HepG2 (cell line): ENCODE measurements at regions not wholly inside any gene's neighbourhood (a gene's known extent, or its start where the extent isn't known, plus 50 kb on each side); places are given as distances from the start of the nearest gene placed in this dataset.
A peak's percentile ranks its signal among the peaks of the same experiment; 100 is the strongest.

Experiments
- ATAC-seq: fragments of 200-7000 bp; cut with Tn5 transposase; 3 replicates; pipeline ENCODE4 v1.9.1; 2020; ENCODE audit warnings: mild to moderate bottlenecking, moderate library complexity
- BruUV-seq: library from RNA; stranded (reverse); fragments of 400-500 nt; replicated peaks from 2 replicates; lab custom pipeline; 2021; lab: Mats Ljungman, UMichigan
- CTCF ChIA-PET: fragments of 300-600 bp; formaldehyde crosslinking; extraction: SDS; loops from one replicate; lab custom pipeline; 2021; ENCODE audit warnings: low total read pairs, inconsistent platforms, low intra/inter-chr PET ratio; lab: Yijun Ruan, JAX
- POLR2A ChIA-PET: fragments of 350-600 bp; sonication (Branson Sonifier 250); formaldehyde crosslinking; loops from one replicate; lab custom pipeline; 2020; ENCODE audit warnings: antibody characterized with exemption, inconsistent platforms; lab: Yijun Ruan, JAX
- DNase-seq: peaks from one replicate; pipeline ENCODE4 v3.0.0-alpha.2; 2015; ENCODE audit warnings: low spot score
- FAIRE-seq: peaks from 3 replicates; lab custom pipeline; 2011; peaks lifted over from hg19 to GRCh38; lab: Jason Lieb, UNC
- H2AFZ ChIP-seq: one replicate; pipeline ENCODE4 v1.6.1; 2011; ENCODE audit warnings: low read length, inconsistent platforms
- H3K27ac ChIP-seq: fragments of 300-600 bp; 3 replicates; pipeline ENCODE4 v1.8.0; 2011; ENCODE audit warnings: mixed run types, mild to moderate bottlenecking, mixed read lengths, low read length, inconsistent platforms; ENCODE audit not compliant: insufficient read depth; ENCODE audit errors: extremely low read length
- H3K27me3 ChIP-seq, 2 experiments: fragments of 200-600 bp in 1 of 2; 2 replicates in 1 of 2; 3 replicates in 1 of 2; pipeline versions ENCODE4 v1.6.0 to v1.8.0; 2011; ENCODE audit warnings: low read length in 2 of 2, mild to moderate bottlenecking in 2 of 2, moderate library complexity in 2 of 2, inconsistent platforms in 1 of 2; ENCODE audit not compliant: insufficient read depth in 2 of 2, control insufficient read depth in 1 of 2
- H3K36me3 ChIP-seq, 2 experiments: fragments of 200-600 bp in 1 of 2; replicated peaks in 1 of 2; 2 replicates in 1 of 2; 3 replicates in 1 of 2; pipeline versions ENCODE4 v1.5.1 to v1.8.0; 2011; ENCODE audit warnings: low read length in 2 of 2, inconsistent platforms in 1 of 2; ENCODE audit not compliant: insufficient read depth in 2 of 2, control insufficient read depth in 1 of 2
- H3K4me1 ChIP-seq: 2 replicates; pipeline ENCODE4 v1.5.1; 2012; ENCODE audit warnings: low read length, inconsistent platforms; ENCODE audit not compliant: insufficient read depth
- H3K4me2 ChIP-seq: 2 replicates; pipeline ENCODE4 v1.6.0; 2011; ENCODE audit warnings: low read depth, low read length, inconsistent platforms
- H3K4me3 ChIP-seq, 3 experiments: fragments of 200-600 bp in 1 of 3; sonication (generic), shearing (Covaris generic) in 1 of 3; replicated peaks in 1 of 3; 2 replicates each; pipeline ENCODE4 v1.5.1; 2011 to 2016; ENCODE audit warnings: low read length in 3 of 3, inconsistent platforms in 2 of 3, low read depth in 2 of 3, mild to moderate bottlenecking in 2 of 3, control low read depth in 1 of 3, mixed read lengths in 1 of 3; ENCODE audit not compliant: insufficient read depth in 1 of 3
- H3K79me2 ChIP-seq: one replicate; pipeline ENCODE4 v1.6.1; 2011; ENCODE audit warnings: low read length, inconsistent platforms; ENCODE audit not compliant: insufficient read depth
- H3K9ac ChIP-seq: 2 replicates; pipeline ENCODE4 v1.6.0; 2011; ENCODE audit warnings: mild to moderate bottlenecking, low read depth, low read length, inconsistent platforms; ENCODE audit not compliant: insufficient read depth
- H3K9me3 ChIP-seq: 2 replicates; pipeline ENCODE4 v1.5.1; 2012; ENCODE audit warnings: mild to moderate bottlenecking, low read length
- H4K20me1 ChIP-seq: 2 replicates; pipeline ENCODE4 v1.6.0; 2011; ENCODE audit warnings: inconsistent platforms, mild to moderate bottlenecking, low read length, moderate library complexity; ENCODE audit not compliant: insufficient read depth
- ATF3 ChIP-seq: sonication (generic); formaldehyde crosslinking; IDR thresholded peaks from 2 replicates; pipeline ENCODE4 v1.4.0; 2020; ENCODE audit warnings: missing genetic modification reagents
- ATF5 ChIP-seq: sonication (generic); formaldehyde crosslinking; IDR thresholded peaks from 2 replicates; pipeline ENCODE4 v1.4.0; 2020; ENCODE audit warnings: mild to moderate bottlenecking, low read depth, missing genetic modification reagents
- GMEB2 ChIP-seq: IDR thresholded peaks from 2 replicates; pipeline ENCODE4 v1.6.1; 2016; ENCODE audit warnings: missing biosample characterization, missing genetic modification reagents, low read depth
- ZNF292 ChIP-seq: sonication (generic); formaldehyde crosslinking; IDR thresholded peaks from 2 replicates; pipeline ENCODE4 v1.8.1; 2022; ENCODE audit warnings: mild to moderate bottlenecking, low read depth, missing genetic modification reagents, borderline replicate concordance
- ZNF331 ChIP-seq: sonication (generic); formaldehyde crosslinking; IDR thresholded peaks from 2 replicates; pipeline ENCODE4 v1.4.0; 2020; ENCODE audit warnings: missing genetic modification reagents
- ZNF768 ChIP-seq: sonication (generic); formaldehyde crosslinking; IDR thresholded peaks from 2 replicates; pipeline ENCODE4 v1.4.0; 2020; ENCODE audit warnings: missing genetic modification reagents
- WGBS: methylation state at CpG from one replicate; pipeline ENCODE4 v1.1.6; 2017; ENCODE audit warnings: low lambda C conversion rate; 5-methylcytosine and 5-hydroxymethylcytosine counted together
- in situ Hi-C: cut with HindIII; loops from 2 replicates; pipeline ENCODE4 v1.10.0; 2017; ENCODE audit warnings: low pct_unique_long_range_greater_than_20kb; ENCODE audit not compliant: extremely low pct_ligation_motif_present
- intact Hi-C: fragments of 100-400 bp; cut with micrococcal nuclease; formaldehyde crosslinking; loops from one replicate; pipeline ENCODE4 v1.10.0; 2022; ENCODE audit not compliant: unreplicated experiment
- TF ChIP-seq, protein P1 (sequence below): sonication (generic); formaldehyde crosslinking; IDR thresholded peaks from 2 replicates; pipeline ENCODE4 v1.5.1; 2020; ENCODE audit warnings: missing genetic modification reagents, mild to moderate bottlenecking, borderline replicate concordance

DNA sequence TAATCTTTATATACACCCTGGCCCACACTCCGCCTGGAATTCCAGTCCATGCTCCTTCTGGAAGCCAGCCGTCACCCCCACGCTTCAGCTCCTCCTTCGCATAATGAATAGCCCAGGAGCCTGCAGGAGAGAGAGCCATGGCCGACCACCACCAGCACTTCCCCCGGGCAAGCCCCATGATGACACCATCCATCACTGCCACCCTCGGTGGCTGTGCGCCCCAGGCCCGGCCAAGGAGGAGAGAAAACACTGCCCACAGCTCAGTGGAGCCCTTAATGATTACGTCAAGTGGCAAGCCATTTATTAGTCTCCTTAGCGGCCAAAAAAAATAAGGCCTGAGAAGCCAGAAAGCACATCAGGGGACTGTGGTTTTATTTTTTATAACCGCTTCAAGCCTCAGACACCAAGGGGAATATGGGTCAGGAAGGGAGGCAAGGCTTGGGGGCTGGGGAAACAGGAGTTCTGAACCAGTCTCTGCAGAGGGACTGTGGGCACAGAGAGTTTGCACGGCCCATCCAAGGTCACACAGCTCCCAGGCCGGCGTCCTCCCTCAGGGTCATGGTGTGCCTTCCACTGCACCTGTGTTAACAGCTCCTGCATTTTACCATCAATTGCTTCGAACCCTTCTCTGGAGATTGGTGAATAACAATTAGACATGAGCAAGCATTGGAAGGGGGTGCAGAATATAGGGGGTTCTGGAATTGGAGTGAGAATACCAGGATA lies 134.3 kb downstream of the MN1 start:
- H3K27ac ChIP-seq: no peak overlapping the region
- 62% methylated on average over 16 of the region's 16 CpGs for WGBS
- DNase-seq: no peak
- no peak overlapping the region for H2AFZ ChIP-seq
- H3K27me3 ChIP-seq: no peaks in the 10 kb centered on the region
- no peak for FAIRE-seq
- no peak overlapping the region for H3K4me3 ChIP-seq
- CTCF ChIA-PET: no interaction called here
- no peak overlapping the region for H3K4me2 ChIP-seq
- BruUV-seq: no TSS peak
- H3K9me3 ChIP-seq: peaks cover 4% of the 10 kb centered on the region; the same call in 1 of the 2 replicates
- peaks cover 66% of the 10 kb centered on the region for H3K4me1 ChIP-seq
- no peak for ATAC-seq
- no peaks in the 10 kb centered on the region for H4K20me1 ChIP-seq
- TF ChIP-seq ZNF768 (CRISPR knock-in tag): peak; percentile 98
- TF ChIP-seq, protein P1, sequence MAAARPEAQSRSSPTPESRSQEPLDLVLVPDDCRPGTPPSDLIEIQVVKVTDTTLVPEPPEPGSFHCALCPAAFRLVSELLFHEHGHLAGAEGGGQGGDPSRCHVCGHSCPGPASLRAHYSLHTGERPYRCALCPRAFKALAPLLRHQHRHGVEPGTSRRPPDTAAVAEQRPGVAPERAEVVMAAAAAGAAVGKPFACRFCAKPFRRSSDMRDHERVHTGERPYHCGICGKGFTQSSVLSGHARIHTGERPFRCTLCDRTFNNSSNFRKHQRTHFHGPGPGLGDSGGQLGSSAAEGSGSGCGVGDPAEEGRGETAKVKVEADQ (CRISPR knock-in tag): no peak
- H3K9ac ChIP-seq: no peak overlapping the region
- POLR2A ChIA-PET: no interaction called here
- intact Hi-C loops: no loop called here
- in situ Hi-C loops: no loop called here
- H3K36me3 ChIP-seq: no peaks in the 10 kb centered on the region
- H3K79me2 ChIP-seq: no peaks in the 10 kb centered on the region

- ChIA-PET POLR2A (interaction anchor here (0.7 kb wide), 1 partner anchor 13 kb away, joined by 3 read pairs; no protein-coding TSS in a partner anchor), CTCF (no interaction called here)
- Histone ChIP-seq H3K27ac (peak overlapping the region; percentile 92), H3K27me3 (no peaks in the 10 kb centered on the region), H3K36me3 (no peaks in the 10 kb centered on the region), H3K9ac (peak overlapping the region; percentile 52), H4K20me1 (no peaks in the 10 kb centered on the region), H3K9me3 (peaks cover 4% of the 10 kb centered on the region; the same call in 1 of the 2 replicates), H3K4me3 (peak overlapping the region in 2 of 3 experiments; percentile 0 to 53; a peak in 2 of 6 replicates), H3K79me2 (no peaks in the 10 kb centered on the region), H2AFZ (no peak overlapping the region), H3K4me1 (peaks cover 66% of the 10 kb centered on the region), H3K4me2 (peak overlapping the region; percentile 72)
- DNase-seq: peak; percentile 91
- in situ Hi-C loops: no loop called here
- 8% methylated on average over 7 of the region's 7 CpGs for WGBS
- intact Hi-C loops: no loop called here
- FAIRE-seq: no peak
- no TSS peak for BruUV-seq
- peak; percentile 73 for ATAC-seq
- TF ChIP-seq GMEB2 (CRISPR knock-in tag) (no peak), ZNF331 (CRISPR knock-in tag) (peak; percentile 44; the same call in 1 of the 2 replicates), ATF3 (peak; percentile 35; the same call in 1 of the 2 replicates), ZNF292 (peak; percentile 45; the same call in 1 of the 2 replicates), ATF5 (CRISPR knock-in tag) (no peak)
These were observed 132.4 kb downstream of the MN1 start for GRCh38 chr22:27668828-27669797.
